IMR-90 (cell line): ENCODE measurements at regions not wholly inside any gene's neighbourhood (a gene's known extent, or its start where the extent isn't known, plus 50 kb on each side); places are given as distances from the start of the nearest gene placed in this dataset.

Experiments used
- BHLHE40 ChIP-seq: fragments of 150-350 bp; IDR thresholded peaks from 2 replicates; pipeline ENCODE4 v1.6.1; 2016; ENCODE audit warnings: mild to moderate bottlenecking, low read depth, low read length
- CEBPB ChIP-seq: IDR thresholded peaks from 2 replicates; pipeline ENCODE4 v1.6.1; 2012; ENCODE audit warnings: low read depth, low read length, improper control_type of control experiment
- CHD1 ChIP-seq: IDR thresholded peaks from 2 replicates; pipeline ENCODE4 v1.6.1; 2012; ENCODE audit warnings: low read depth, low read length, improper control_type of control experiment
- FOS ChIP-seq: fragments of 150-350 bp; IDR thresholded peaks from 2 replicates; pipeline ENCODE4 v1.6.1; 2016; ENCODE audit warnings: low read depth, low read length
- MAFK ChIP-seq: IDR thresholded peaks from 2 replicates; pipeline ENCODE4 v1.6.1; 2012; ENCODE audit warnings: low read depth, low read length, improper control_type of control experiment
- MXI1 ChIP-seq: IDR thresholded peaks from 2 replicates; pipeline ENCODE4 v1.6.1; 2012; ENCODE audit warnings: low read depth, mild to moderate bottlenecking, low read length, moderate library complexity, borderline replicate concordance
- POLR2A ChIP-seq: IDR thresholded peaks from 2 replicates; pipeline ENCODE4 v1.6.1; 2012; ENCODE audit warnings: mild to moderate bottlenecking, low read depth, low read length
- RAD21 ChIP-seq: IDR thresholded peaks from 2 replicates; pipeline ENCODE4 v1.6.1; 2012; ENCODE audit warnings: low read length, improper control_type of control experiment
- RCOR1 ChIP-seq: IDR thresholded peaks from 2 replicates; pipeline ENCODE4 v1.6.1; 2012; ENCODE audit warnings: mild to moderate bottlenecking, low read length, improper control_type of control experiment; ENCODE audit not compliant: insufficient replicate concordance
- RFX5 ChIP-seq: IDR thresholded peaks from 2 replicates; pipeline ENCODE4 v1.8.0; 2012; ENCODE audit warnings: low read depth, mild to moderate bottlenecking, low read length, moderate library complexity
- USF2 ChIP-seq: fragments of 150-350 bp; IDR thresholded peaks from 2 replicates; pipeline ENCODE4 v1.6.1; 2017; ENCODE audit warnings: mild to moderate bottlenecking, antibody characterized with exemption, low read length, low read depth
- TF ChIP-seq, protein P1 (sequence below): conservative IDR thresholded peaks from 2 replicates; pipeline ENCODE4 v1.5.1; 2012; ENCODE audit warnings: mild to moderate bottlenecking, low read depth, low read length, improper control_type of control experiment
- TF ChIP-seq, protein P2 (sequence below): fragments of 150-350 bp; IDR thresholded peaks from 2 replicates; pipeline ENCODE4 v1.6.1; 2016; ENCODE audit warnings: low read depth, mild to moderate bottlenecking, low read length, moderate library complexity, borderline replicate concordance

DNA sequence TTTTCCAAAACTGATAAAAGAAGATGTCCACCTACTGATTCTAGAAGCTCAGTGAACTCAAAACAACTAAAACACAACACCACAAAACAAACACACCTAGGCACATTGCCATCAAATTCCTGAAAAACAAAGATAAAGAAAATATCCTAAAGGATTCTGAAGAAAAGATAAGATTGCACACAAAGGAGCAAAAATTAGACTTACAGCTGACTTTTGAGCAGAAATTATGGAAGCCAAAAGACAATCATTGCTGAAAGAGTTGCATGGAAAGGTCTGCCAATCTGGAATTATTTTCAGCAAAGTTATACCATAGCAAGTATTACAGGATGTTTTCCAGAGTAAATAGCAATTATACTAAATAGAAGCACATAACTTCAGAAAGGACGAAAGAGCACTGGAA, 128.2 kb upstream of the IRX2 start:
- TF ChIP-seq, protein P1, sequence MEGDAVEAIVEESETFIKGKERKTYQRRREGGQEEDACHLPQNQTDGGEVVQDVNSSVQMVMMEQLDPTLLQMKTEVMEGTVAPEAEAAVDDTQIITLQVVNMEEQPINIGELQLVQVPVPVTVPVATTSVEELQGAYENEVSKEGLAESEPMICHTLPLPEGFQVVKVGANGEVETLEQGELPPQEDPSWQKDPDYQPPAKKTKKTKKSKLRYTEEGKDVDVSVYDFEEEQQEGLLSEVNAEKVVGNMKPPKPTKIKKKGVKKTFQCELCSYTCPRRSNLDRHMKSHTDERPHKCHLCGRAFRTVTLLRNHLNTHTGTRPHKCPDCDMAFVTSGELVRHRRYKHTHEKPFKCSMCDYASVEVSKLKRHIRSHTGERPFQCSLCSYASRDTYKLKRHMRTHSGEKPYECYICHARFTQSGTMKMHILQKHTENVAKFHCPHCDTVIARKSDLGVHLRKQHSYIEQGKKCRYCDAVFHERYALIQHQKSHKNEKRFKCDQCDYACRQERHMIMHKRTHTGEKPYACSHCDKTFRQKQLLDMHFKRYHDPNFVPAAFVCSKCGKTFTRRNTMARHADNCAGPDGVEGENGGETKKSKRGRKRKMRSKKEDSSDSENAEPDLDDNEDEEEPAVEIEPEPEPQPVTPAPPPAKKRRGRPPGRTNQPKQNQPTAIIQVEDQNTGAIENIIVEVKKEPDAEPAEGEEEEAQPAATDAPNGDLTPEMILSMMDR, result no peak
- TF ChIP-seq POLR2A (no peak), RFX5 (no peak), RCOR1 (no peak), RAD21 (no peak), MXI1 (no peak), USF2 (no peak), FOS (no peak), MAFK (no peak), CHD1 (no peak), CEBPB (no peak), BHLHE40 (no peak)
- TF ChIP-seq, protein P2, sequence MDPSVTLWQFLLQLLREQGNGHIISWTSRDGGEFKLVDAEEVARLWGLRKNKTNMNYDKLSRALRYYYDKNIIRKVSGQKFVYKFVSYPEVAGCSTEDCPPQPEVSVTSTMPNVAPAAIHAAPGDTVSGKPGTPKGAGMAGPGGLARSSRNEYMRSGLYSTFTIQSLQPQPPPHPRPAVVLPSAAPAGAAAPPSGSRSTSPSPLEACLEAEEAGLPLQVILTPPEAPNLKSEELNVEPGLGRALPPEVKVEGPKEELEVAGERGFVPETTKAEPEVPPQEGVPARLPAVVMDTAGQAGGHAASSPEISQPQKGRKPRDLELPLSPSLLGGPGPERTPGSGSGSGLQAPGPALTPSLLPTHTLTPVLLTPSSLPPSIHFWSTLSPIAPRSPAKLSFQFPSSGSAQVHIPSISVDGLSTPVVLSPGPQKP, result no peak
